GM21515 (cell line): ENCODE measurements at regions not wholly inside any gene's neighbourhood (a gene's known extent, or its start where the extent isn't known, plus 50 kb on each side); places are given as distances from the start of the nearest gene placed in this dataset.

Experiments
- ATAC-seq: cut with Tn5 transposase; IDR thresholded peaks from one replicate; pipeline ENCODE4 v1.9.1; 2021; ENCODE audit not compliant: unreplicated experiment

- ATAC-seq = no peak
These were observed 578.0 kb downstream of the BCOR start for GRCh38 chrX:39519566-39520301.

GRCh38 chrX:39525758-39526157, 572.0 kb downstream of the BCOR start:
- ATAC-seq = no peak

GRCh38 chrX:39527025-39527424, 570.7 kb downstream of the BCOR start:
- ATAC-seq = no peak

GRCh38 chrX:39528161-39528916, 569.4 kb downstream of the BCOR start:
- ATAC-seq = no peak

- no peak for ATAC-seq
These were observed 565.0 kb downstream of the BCOR start for GRCh38 chrX:39532761-39533160.

- ATAC-seq = no peak
These were observed 562.8 kb downstream of the BCOR start for GRCh38 chrX:39534949-39535348.

GRCh38 chrX:39536211-39536610, 561.5 kb downstream of the BCOR start:
- ATAC-seq = no peak

GRCh38 chrX:39541881-39542280, 555.9 kb downstream of the BCOR start:
- ATAC-seq = no peak

- ATAC-seq = no peak
These were observed 555.4 kb downstream of the BCOR start for GRCh38 chrX:39542316-39542715.

- ATAC-seq = no peak
These were observed 546.9 kb downstream of the BCOR start for GRCh38 chrX:39550795-39551361.

GRCh38 chrX:39551762-39552161, 546.0 kb downstream of the BCOR start:
- ATAC-seq = no peak

- ATAC-seq = no peak
These were observed 542.3 kb downstream of the BCOR start for GRCh38 chrX:39555431-39555830.

GRCh38 chrX:39556056-39556455, 541.7 kb downstream of the BCOR start:
- no peak for ATAC-seq

- no peak for ATAC-seq
These were observed 538.5 kb downstream of the BCOR start for GRCh38 chrX:39559229-39559628.

GRCh38 chrX:39560271-39560670, 537.5 kb downstream of the BCOR start:
- ATAC-seq = no peak

GRCh38 chrX:39563178-39563577, 534.6 kb downstream of the BCOR start:
- ATAC-seq = no peak

- no peak for ATAC-seq
These were observed 533.0 kb downstream of the BCOR start for GRCh38 chrX:39564751-39565150.

- no peak for ATAC-seq
These were observed 523.6 kb downstream of the BCOR start for GRCh38 chrX:39574178-39574577.

GRCh38 chrX:39576041-39576872, 521.5 kb downstream of the BCOR start:
- no peak for ATAC-seq

GRCh38 chrX:39577206-39577984, 520.4 kb downstream of the BCOR start:
- ATAC-seq = no peak
